Keratinocyte (primary cell): ENCODE measurements at regions not wholly inside any gene's neighbourhood (a gene's known extent, or its start where the extent isn't known, plus 50 kb on each side); places are given as distances from the start of the nearest gene placed in this dataset.

Source experiments
- CTCF ChIP-seq, 3 experiments: IDR thresholded peaks in 1 of 3; conservative IDR thresholded peaks in 1 of 3; optimal IDR thresholded peaks in 1 of 3; 2 replicates in 2 of 3; 3 replicates in 1 of 3; pipeline versions ENCODE3 to v1.5.1; 2011; ENCODE audit warnings: low read length in 3 of 3, mild to moderate bottlenecking in 3 of 3, moderate library complexity in 2 of 3, control low read depth in 1 of 3, inconsistent platforms in 1 of 3; ENCODE audit not compliant: insufficient read depth in 2 of 3; ENCODE audit errors: extremely low read depth in 1 of 3
- EZH2 ChIP-seq: IDR thresholded peaks from one replicate; pipeline ENCODE4 v1.6.1; 2012; ENCODE audit warnings: inconsistent platforms, mild to moderate bottlenecking, low read length, moderate library complexity

DNA sequence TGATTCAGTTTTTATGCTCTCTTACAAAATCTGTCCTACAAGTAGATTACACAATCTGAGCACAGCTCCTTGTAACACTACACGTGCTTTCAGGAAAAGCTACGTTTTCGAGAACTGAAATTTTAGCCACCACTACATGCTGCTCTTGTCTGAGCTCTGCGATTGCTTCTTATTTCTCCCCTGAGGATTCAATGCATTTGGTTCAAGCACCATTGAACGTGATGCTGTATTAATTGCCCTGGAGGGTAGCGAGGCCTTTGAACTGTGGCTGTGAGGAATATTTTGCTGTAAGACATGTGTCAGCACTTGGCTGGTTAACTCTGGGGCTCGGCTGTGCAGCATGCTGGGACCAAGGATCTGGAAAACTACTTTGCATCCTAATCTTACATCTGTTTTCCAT lies 405.8 kb downstream of the EPHA4 start:
- no peak for TF ChIP-seq CTCF (optimal IDR thresholded peaks at IDR 0.05 in 1 of 3, IDR thresholded peaks at IDR 0.05 in 1 of 3, conservative IDR thresholded peaks at IDR 0.05 in 1 of 3; ENCODE audit: extremely low read depth in 1 of 3, insufficient read depth in 2 of 3, low read length in 3 of 3)
- TF ChIP-seq EZH2 = no peak
